WTC11 (cell line): ENCODE measurements at regions not wholly inside any gene's neighbourhood (a gene's known extent, or its start where the extent isn't known, plus 50 kb on each side); places are given as distances from the start of the nearest gene placed in this dataset.

ENCODE experiments used
- ATAC-seq: fragments of 200-7000 bp; cut with Tn5 transposase; 2 replicates; pipeline ENCODE4 v1.10.0; 2021; ENCODE audit warnings: mild to moderate bottlenecking, moderate library complexity
- CTCF ChIA-PET: fragments of 300-600 bp; sonication (Branson Sonifier 250); formaldehyde crosslinking; loops from one replicate; lab custom pipeline; 2021; ENCODE audit warnings: antibody characterized with exemption; lab: Charles Lee
- POLR2A ChIA-PET: fragments of 350-600 bp; sonication (Branson Sonifier 250); formaldehyde crosslinking; loops from one replicate; lab custom pipeline; 2021; ENCODE audit warnings: antibody characterized with exemption; lab: Charles Lee
- DNase-seq: peaks from one replicate; pipeline ENCODE4 v3.0.0; 2021; ENCODE audit warnings: low spot score
- H3K27ac Mint-ChIP-seq: 2 replicates; pipeline ENCODE4 v1.8.0; 2021; ENCODE audit warnings: mixed read lengths
- H3K27me3 Mint-ChIP-seq: 2 replicates; pipeline ENCODE4 v1.8.0; 2021; ENCODE audit warnings: low read depth, mild to moderate bottlenecking, moderate library complexity, mixed read lengths
- H3K36me3 Mint-ChIP-seq: 2 replicates; pipeline ENCODE4 v1.8.0; 2021; ENCODE audit warnings: mixed read lengths
- H3K4me1 Mint-ChIP-seq: 2 replicates; pipeline ENCODE4 v1.8.0; 2022; ENCODE audit warnings: mixed read lengths
- H3K4me3 Mint-ChIP-seq: 2 replicates; pipeline ENCODE4 v1.8.0; 2021; ENCODE audit warnings: mild to moderate bottlenecking, moderate library complexity, mixed read lengths
- H3K9me3 Mint-ChIP-seq: 2 replicates; pipeline ENCODE4 v1.8.0; 2021; ENCODE audit warnings: mixed read lengths
- CREM ChIP-seq: sonication (generic); formaldehyde crosslinking; IDR thresholded peaks from 2 replicates; pipeline ENCODE4 v1.8.1; 2022; ENCODE audit warnings: mild to moderate bottlenecking, missing genetic modification reagents, moderate library complexity
- ELF4 ChIP-seq: sonication (generic); formaldehyde crosslinking; IDR thresholded peaks from 2 replicates; pipeline ENCODE4 v1.8.1; 2022; ENCODE audit warnings: low read depth, mild to moderate bottlenecking, moderate library complexity, missing genetic modification reagents
- GTF2I ChIP-seq: fragments of 250-450 bp; sonication (Bioruptor Pico); conservative IDR thresholded peaks from 2 replicates; pipeline ENCODE4 v1.4.0; 2021; ENCODE audit warnings: mild to moderate bottlenecking
- HMGXB4 ChIP-seq: sonication (generic); formaldehyde crosslinking; IDR thresholded peaks from 2 replicates; pipeline ENCODE4 v1.8.1; 2023; ENCODE audit warnings: mild to moderate bottlenecking, moderate library complexity, missing genetic modification reagents
- JAZF1 ChIP-seq: fragments of 250-450 bp; sonication (Bioruptor Pico); IDR thresholded peaks from 2 replicates; pipeline ENCODE4 v1.9.0; 2021; ENCODE audit warnings: moderate library complexity, mild to moderate bottlenecking, inconsistent platforms
- MXD4 ChIP-seq: fragments of 250-450 bp; sonication (Bioruptor Pico); IDR thresholded peaks from 2 replicates; pipeline ENCODE4 v1.8.0; 2021; ENCODE audit warnings: mild to moderate bottlenecking, moderate library complexity, borderline replicate concordance
- RELA ChIP-seq: sonication (generic); formaldehyde crosslinking; IDR thresholded peaks from 2 replicates; pipeline ENCODE4 v1.8.1; 2022; ENCODE audit warnings: missing genetic modification reagents, mild to moderate bottlenecking, borderline replicate concordance
- ZMAT4 ChIP-seq: fragments of 250-450 bp; sonication (Bioruptor Pico); IDR thresholded peaks from 2 replicates; pipeline ENCODE4 v1.9.0; 2021; ENCODE audit warnings: mild to moderate bottlenecking
- ZNF263 ChIP-seq: sonication (generic); formaldehyde crosslinking; IDR thresholded peaks from 2 replicates; pipeline ENCODE4 v1.8.1; 2022; ENCODE audit warnings: low read depth, mild to moderate bottlenecking, moderate library complexity, missing genetic modification reagents
- ZNF396 ChIP-seq: fragments of 250-450 bp; sonication (Bioruptor Pico); IDR thresholded peaks from 2 replicates; pipeline ENCODE4 v1.8.0; 2021; ENCODE audit warnings: mild to moderate bottlenecking, moderate library complexity, borderline replicate concordance
- ZNF512 ChIP-seq: sonication (generic); formaldehyde crosslinking; IDR thresholded peaks from 2 replicates; pipeline ENCODE4 v1.8.1; 2022; ENCODE audit warnings: missing genetic modification reagents, borderline replicate concordance
- TF ChIP-seq, protein P1 (sequence below): sonication (generic); formaldehyde crosslinking; IDR thresholded peaks from 2 replicates; pipeline ENCODE4 v1.8.0; 2023; ENCODE audit warnings: missing genetic modification reagents
- TF ChIP-seq, protein P2 (sequence below): fragments of 250-450 bp; sonication (Bioruptor Pico); IDR thresholded peaks from 2 replicates; pipeline ENCODE4 v1.9.0; 2021; ENCODE audit warnings: mild to moderate bottlenecking
- TF ChIP-seq, protein P3 (sequence below): sonication (generic); formaldehyde crosslinking; IDR thresholded peaks from 2 replicates; pipeline ENCODE4 v1.8.0; 2023; ENCODE audit warnings: mild to moderate bottlenecking, missing genetic modification reagents

GRCh38 chr4:34157547-34157946 is 2086.8 kb downstream of the ARAP2 start:
- peaks cover 26% of the 10 kb centered on the region for H3K9me3 Mint-ChIP-seq
- POLR2A ChIA-PET, result no interaction called here

GRCh38 chr4:34158878-34159277 is 2085.4 kb downstream of the ARAP2 start:
- DNase-seq, result no peak
- Mint-ChIP-seq H3K9me3 (peaks cover 26% of the 10 kb centered on the region), H3K4me3 (no peak overlapping the region), H3K36me3 (no peaks in the 10 kb centered on the region), H3K27me3 (no peaks in the 10 kb centered on the region), H3K27ac (no peak overlapping the region), H3K4me1 (no peaks in the 10 kb centered on the region)
- no peak for TF ChIP-seq HMGXB4 (CRISPR knock-in tag)
- TF ChIP-seq, protein P1, sequence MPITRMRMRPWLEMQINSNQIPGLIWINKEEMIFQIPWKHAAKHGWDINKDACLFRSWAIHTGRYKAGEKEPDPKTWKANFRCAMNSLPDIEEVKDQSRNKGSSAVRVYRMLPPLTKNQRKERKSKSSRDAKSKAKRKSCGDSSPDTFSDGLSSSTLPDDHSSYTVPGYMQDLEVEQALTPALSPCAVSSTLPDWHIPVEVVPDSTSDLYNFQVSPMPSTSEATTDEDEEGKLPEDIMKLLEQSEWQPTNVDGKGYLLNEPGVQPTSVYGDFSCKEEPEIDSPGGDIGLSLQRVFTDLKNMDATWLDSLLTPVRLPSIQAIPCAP (CRISPR knock-in tag), result no peak
- TF ChIP-seq ZNF512 (CRISPR knock-in tag), result no peak
- no peak for TF ChIP-seq ZNF263 (CRISPR knock-in tag)
- POLR2A ChIA-PET, result no interaction called here
- ATAC-seq, result no peak
- CTCF ChIA-PET, result no interaction called here

More at GRCh38 chr4:34157547-34157946, 2086.8 kb downstream of the ARAP2 start:
- no peaks in the 10 kb centered on the region for H3K27me3 Mint-ChIP-seq
- ATAC-seq, result no peak
- no peaks in the 10 kb centered on the region for H3K36me3 Mint-ChIP-seq
- H3K4me1 Mint-ChIP-seq, result no peaks in the 10 kb centered on the region
- H3K4me3 Mint-ChIP-seq, result no peak overlapping the region
- DNase-seq, result no peak
- CTCF ChIA-PET, result no interaction called here
- TF ChIP-seq JAZF1 (CRISPR knock-in tag) (no peak), GTF2I (CRISPR knock-in tag) (no peak), CREM (CRISPR knock-in tag) (no peak), ELF4 (CRISPR knock-in tag) (no peak), ZNF263 (CRISPR knock-in tag) (no peak), ZNF396 (CRISPR knock-in tag) (no peak), RELA (no peak), MXD4 (CRISPR knock-in tag) (no peak), ZMAT4 (CRISPR knock-in tag) (no peak)
- TF ChIP-seq, protein P2, sequence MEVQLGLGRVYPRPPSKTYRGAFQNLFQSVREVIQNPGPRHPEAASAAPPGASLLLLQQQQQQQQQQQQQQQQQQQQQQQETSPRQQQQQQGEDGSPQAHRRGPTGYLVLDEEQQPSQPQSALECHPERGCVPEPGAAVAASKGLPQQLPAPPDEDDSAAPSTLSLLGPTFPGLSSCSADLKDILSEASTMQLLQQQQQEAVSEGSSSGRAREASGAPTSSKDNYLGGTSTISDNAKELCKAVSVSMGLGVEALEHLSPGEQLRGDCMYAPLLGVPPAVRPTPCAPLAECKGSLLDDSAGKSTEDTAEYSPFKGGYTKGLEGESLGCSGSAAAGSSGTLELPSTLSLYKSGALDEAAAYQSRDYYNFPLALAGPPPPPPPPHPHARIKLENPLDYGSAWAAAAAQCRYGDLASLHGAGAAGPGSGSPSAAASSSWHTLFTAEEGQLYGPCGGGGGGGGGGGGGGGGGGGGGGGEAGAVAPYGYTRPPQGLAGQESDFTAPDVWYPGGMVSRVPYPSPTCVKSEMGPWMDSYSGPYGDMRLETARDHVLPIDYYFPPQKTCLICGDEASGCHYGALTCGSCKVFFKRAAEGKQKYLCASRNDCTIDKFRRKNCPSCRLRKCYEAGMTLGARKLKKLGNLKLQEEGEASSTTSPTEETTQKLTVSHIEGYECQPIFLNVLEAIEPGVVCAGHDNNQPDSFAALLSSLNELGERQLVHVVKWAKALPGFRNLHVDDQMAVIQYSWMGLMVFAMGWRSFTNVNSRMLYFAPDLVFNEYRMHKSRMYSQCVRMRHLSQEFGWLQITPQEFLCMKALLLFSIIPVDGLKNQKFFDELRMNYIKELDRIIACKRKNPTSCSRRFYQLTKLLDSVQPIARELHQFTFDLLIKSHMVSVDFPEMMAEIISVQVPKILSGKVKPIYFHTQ (CRISPR knock-in tag), result no peak
- TF ChIP-seq, protein P3, sequence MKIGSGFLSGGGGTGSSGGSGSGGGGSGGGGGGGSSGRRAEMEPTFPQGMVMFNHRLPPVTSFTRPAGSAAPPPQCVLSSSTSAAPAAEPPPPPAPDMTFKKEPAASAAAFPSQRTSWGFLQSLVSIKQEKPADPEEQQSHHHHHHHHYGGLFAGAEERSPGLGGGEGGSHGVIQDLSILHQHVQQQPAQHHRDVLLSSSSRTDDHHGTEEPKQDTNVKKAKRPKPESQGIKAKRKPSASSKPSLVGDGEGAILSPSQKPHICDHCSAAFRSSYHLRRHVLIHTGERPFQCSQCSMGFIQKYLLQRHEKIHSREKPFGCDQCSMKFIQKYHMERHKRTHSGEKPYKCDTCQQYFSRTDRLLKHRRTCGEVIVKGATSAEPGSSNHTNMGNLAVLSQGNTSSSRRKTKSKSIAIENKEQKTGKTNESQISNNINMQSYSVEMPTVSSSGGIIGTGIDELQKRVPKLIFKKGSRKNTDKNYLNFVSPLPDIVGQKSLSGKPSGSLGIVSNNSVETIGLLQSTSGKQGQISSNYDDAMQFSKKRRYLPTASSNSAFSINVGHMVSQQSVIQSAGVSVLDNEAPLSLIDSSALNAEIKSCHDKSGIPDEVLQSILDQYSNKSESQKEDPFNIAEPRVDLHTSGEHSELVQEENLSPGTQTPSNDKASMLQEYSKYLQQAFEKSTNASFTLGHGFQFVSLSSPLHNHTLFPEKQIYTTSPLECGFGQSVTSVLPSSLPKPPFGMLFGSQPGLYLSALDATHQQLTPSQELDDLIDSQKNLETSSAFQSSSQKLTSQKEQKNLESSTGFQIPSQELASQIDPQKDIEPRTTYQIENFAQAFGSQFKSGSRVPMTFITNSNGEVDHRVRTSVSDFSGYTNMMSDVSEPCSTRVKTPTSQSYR (CRISPR knock-in tag), result no peak
- no peak overlapping the region for H3K27ac Mint-ChIP-seq
